GM12878 (cell line): ENCODE measurements at regions not wholly inside any gene's neighbourhood (a gene's known extent, or its start where the extent isn't known, plus 50 kb on each side); places are given as distances from the start of the nearest gene placed in this dataset.

Source experiments
- ATAC-seq: fragments of 200-7000 bp; cut with Tn5 transposase; 3 replicates; pipeline ENCODE4 v1.9.1; 2020; ENCODE audit warnings: mild to moderate bottlenecking, moderate library complexity
- BruUV-seq: library from RNA; stranded (reverse); fragments of 400-500 nt; replicated peaks from 2 replicates; lab custom pipeline; 2021; lab: Mats Ljungman, UMichigan
- CTCF ChIA-PET: fragments of 300-600 bp; sonication (Branson Sonifier 250); formaldehyde crosslinking; extraction: SDS; loops from one replicate; lab custom pipeline; 2021; ENCODE audit warnings: inconsistent platforms; lab: Yijun Ruan, JAX
- POLR2A ChIA-PET: fragments of 350-600 bp; formaldehyde crosslinking; extraction: SDS; loops from one replicate; lab custom pipeline; 2021; ENCODE audit warnings: inconsistent platforms; lab: Charles Lee
- RAD21 ChIA-PET: fragments of 300-600 bp; sonication (Branson Sonifier 250); formaldehyde crosslinking; loops from one replicate; lab custom pipeline; 2023; ENCODE audit warnings: antibody characterized with exemption; ENCODE audit not compliant: unreplicated experiment; lab: Charles Lee
- SMC1A ChIA-PET: fragments of 300-600 bp; sonication (Branson Sonifier 250); formaldehyde crosslinking; loops from one replicate; lab custom pipeline; 2023; ENCODE audit not compliant: unreplicated experiment, uncharacterized antibody; lab: Charles Lee
- DNase-seq: peaks from one replicate; pipeline ENCODE4 v3.0.0-alpha.2; 2011; ENCODE audit warnings: low read depth, low spot score
- FAIRE-seq: peaks from 3 replicates; lab custom pipeline; 2011; peaks lifted over from hg19 to GRCh38; lab: Jason Lieb, UNC
- H2AFZ ChIP-seq: 2 replicates; pipeline ENCODE4 v1.6.0; 2011; ENCODE audit warnings: low read depth, low read length, control low read depth; ENCODE audit not compliant: control insufficient read depth
- H3K27ac ChIP-seq: 2 replicates; pipeline ENCODE4 v1.5.1; 2011; ENCODE audit warnings: control low read depth; ENCODE audit not compliant: control insufficient read depth, insufficient read depth
- H3K27me3 ChIP-seq, 2 experiments: replicated peaks in 1 of 2; 2 replicates each; pipeline versions ENCODE4 v1.6.0 to v1.6.1; 2011; ENCODE audit warnings: low read length in 1 of 2; ENCODE audit not compliant: control insufficient read depth in 2 of 2, insufficient read depth in 2 of 2
- H3K36me3 ChIP-seq, 2 experiments: 2 replicates each; pipeline ENCODE4 v1.5.1; 2011; ENCODE audit warnings: low read length in 1 of 2; ENCODE audit not compliant: control insufficient read depth in 2 of 2, insufficient read depth in 2 of 2
- H3K4me1 ChIP-seq: 2 replicates; pipeline ENCODE4 v1.6.1; 2011; ENCODE audit warnings: mild to moderate bottlenecking, low read length, moderate library complexity, mixed read lengths; ENCODE audit not compliant: control insufficient read depth, insufficient read depth
- H3K4me2 ChIP-seq: 2 replicates; pipeline ENCODE4 v1.6.0; 2011; ENCODE audit warnings: control low read depth; ENCODE audit not compliant: control insufficient read depth, insufficient read depth
- H3K4me3 ChIP-seq: fragments of 200-600 bp; sonication (generic); 2 replicates; pipeline ENCODE4 v1.5.1; 2016
- H3K79me2 ChIP-seq: 2 replicates; pipeline ENCODE4 v1.6.0; 2011; ENCODE audit warnings: low read length; ENCODE audit not compliant: control insufficient read depth, insufficient read depth
- H3K9ac ChIP-seq: 2 replicates; pipeline ENCODE4 v1.8.0; 2011; ENCODE audit warnings: low read length, control low read depth, mixed read lengths; ENCODE audit not compliant: control insufficient read depth, insufficient read depth
- H3K9me3 ChIP-seq: replicated peaks from 3 replicates; pipeline ENCODE4 v1.5.1; 2011; ENCODE audit warnings: mild to moderate bottlenecking, low read length; ENCODE audit not compliant: control insufficient read depth, insufficient read depth
- H4K20me1 ChIP-seq: 2 replicates; pipeline ENCODE4 v1.6.0; 2011; ENCODE audit not compliant: control insufficient read depth, insufficient read depth
- ASH2L ChIP-seq: fragments of 300-600, 200-600 bp; sonication (generic); IDR thresholded peaks from 2 replicates; pipeline ENCODE4 v1.6.1; 2017; ENCODE audit warnings: low read depth, mild to moderate bottlenecking, borderline replicate concordance
- ATF2 ChIP-seq: IDR thresholded peaks from 2 replicates; pipeline ENCODE4 v1.6.1; 2012; ENCODE audit warnings: low read length, inconsistent platforms
- ATF3 ChIP-seq: IDR thresholded peaks from 2 replicates; pipeline ENCODE4 v1.6.1; 2011; ENCODE audit warnings: low read depth, mild to moderate bottlenecking, low read length, moderate library complexity, borderline replicate concordance; ENCODE audit errors: extremely low read depth
- CBFB ChIP-seq: IDR thresholded peaks from 2 replicates; pipeline ENCODE4 v1.6.1; 2016; ENCODE audit warnings: antibody characterized with exemption, low read depth
- CHD2 ChIP-seq: IDR thresholded peaks from 2 replicates; pipeline ENCODE4 v1.6.1; 2011; ENCODE audit warnings: low read depth, low read length, improper control_type of control experiment, borderline replicate concordance
- EZH2 ChIP-seq: IDR thresholded peaks from 2 replicates; pipeline ENCODE4 v1.6.1; 2012; ENCODE audit warnings: low read depth, mild to moderate bottlenecking, control low read depth, inconsistent platforms, low read length, borderline replicate concordance; ENCODE audit not compliant: control insufficient read depth
- FOXK2 ChIP-seq: fragments of 450-650 bp; IDR thresholded peaks from 2 replicates; pipeline ENCODE4 v1.6.1; 2017; ENCODE audit warnings: mild to moderate bottlenecking, moderate library complexity
- HDGF ChIP-seq: fragments of 450-650 bp; IDR thresholded peaks from 2 replicates; pipeline ENCODE4 v1.6.1; 2016; ENCODE audit warnings: antibody characterized with exemption
- IRF4 ChIP-seq: IDR thresholded peaks from 2 replicates; pipeline ENCODE4 v1.6.1; 2011; ENCODE audit warnings: low read depth, low read length
- LARP7 ChIP-seq: fragments of 450-650 bp; IDR thresholded peaks from 2 replicates; pipeline ENCODE4 v1.6.1; 2017; ENCODE audit warnings: mild to moderate bottlenecking
- MTA2 ChIP-seq: fragments of 450-650 bp; IDR thresholded peaks from 2 replicates; pipeline ENCODE4 v1.6.1; 2016; ENCODE audit warnings: low read depth, mild to moderate bottlenecking, moderate library complexity
- SREBF1 ChIP-seq: IDR thresholded peaks from 2 replicates; pipeline ENCODE4 v1.6.1; 2012; ENCODE audit warnings: mild to moderate bottlenecking, low read length
- STAT1 ChIP-seq: fragments of 450-650 bp; conservative IDR thresholded peaks from 2 replicates; pipeline ENCODE4 v1.6.1; 2014; ENCODE audit warnings: antibody characterized with exemption, mild to moderate bottlenecking
- TCF12 ChIP-seq: IDR thresholded peaks from 2 replicates; pipeline ENCODE4 v1.6.1; 2011; ENCODE audit warnings: low read depth, mild to moderate bottlenecking, low read length
- USF2 ChIP-seq: IDR thresholded peaks from 2 replicates; pipeline ENCODE4 v1.6.1; 2011; ENCODE audit warnings: low read depth, low read length, improper control_type of control experiment, borderline replicate concordance
- ZBED1 ChIP-seq: IDR thresholded peaks from 2 replicates; pipeline ENCODE4 v1.6.1; 2016; ENCODE audit warnings: borderline replicate concordance
- ZBTB33 ChIP-seq: fragments of 450-650 bp; IDR thresholded peaks from 2 replicates; pipeline ENCODE4 v1.6.1; 2017; ENCODE audit warnings: mild to moderate bottlenecking
- ZNF207 ChIP-seq: fragments of 450-650 bp; IDR thresholded peaks from 2 replicates; pipeline ENCODE4 v1.6.1; 2014; ENCODE audit warnings: antibody characterized with exemption, mild to moderate bottlenecking, borderline replicate concordance
- WGBS: methylation state at CpG from one replicate; pipeline ENCODE4 v1.1.6; 2016; ENCODE audit warnings: low lambda C conversion rate; ENCODE audit not compliant: insufficient replicate concordance, insufficient coverage; ENCODE audit errors: missing lambda C conversion rate; 5-methylcytosine and 5-hydroxymethylcytosine counted together
- in situ Hi-C: fragments of 300-500 bp; cut with MboI; formaldehyde crosslinking; loops from 9 replicates; pipeline ENCODE4 v1.14.3; 2018; ENCODE audit warnings: mixed read lengths
- intact Hi-C: fragments of 100-400 bp; cut with micrococcal nuclease; formaldehyde crosslinking; loops from one replicate; pipeline ENCODE4 v1.14.2; 2022; ENCODE audit not compliant: unreplicated experiment

- Histone ChIP-seq H3K79me2 (no peaks in the 10 kb centered on the region), H3K27ac (no peak overlapping the region), H4K20me1 (no peaks in the 10 kb centered on the region), H3K27me3 (no peaks in the 10 kb centered on the region), H3K9me3 (no peaks in the 10 kb centered on the region), H2AFZ (no peak overlapping the region), H3K4me3 (no peak overlapping the region), H3K36me3 (no peaks in the 10 kb centered on the region), H3K4me1 (no peaks in the 10 kb centered on the region), H3K4me2 (no peak overlapping the region), H3K9ac (no peak overlapping the region)
- TF ChIP-seq ZNF207 (no peak), TCF12 (no peak), CBFB (no peak), ATF2 (no peak), USF2 (no peak), STAT1 (no peak), CHD2 (no peak), EZH2 (no peak), MTA2 (no peak), IRF4 (no peak), HDGF (no peak), ATF3 (no peak), LARP7 (no peak), ZBTB33 (no peak), ASH2L (no peak), ZBED1 (no peak), SREBF1 (no peak), FOXK2 (no peak)
- no peak for ATAC-seq
- in situ Hi-C loops: no loop called here
- intact Hi-C loops: no loop called here
- no TSS peak for BruUV-seq
- no peak for FAIRE-seq
- POLR2A ChIA-PET: no interaction called here
- 0% methylated on average over 1 of the region's 1 CpG for WGBS
- SMC1A ChIA-PET: no interaction called here
- no peak for DNase-seq
- CTCF ChIA-PET: no interaction called here
- RAD21 ChIA-PET: no interaction called here
These were observed 838.3 kb upstream of the ATXN7L3B start for GRCh38 chr12:73699318-73699717.
